ENCODE measurements at regions not wholly inside any gene's neighbourhood (a gene's known extent, or its start where the extent isn't known, plus 50 kb on each side); places are given as distances from the start of the nearest gene placed in this dataset.

- no peak for TF ChIP-seq CTCF (IDR thresholded peaks at IDR 0.05; ENCODE audit: insufficient read depth, low read length, poor library complexity, severe bottlenecking)
- TF ChIP-seq EZH2phosphoT487 (conservative IDR thresholded peaks at IDR 0.05; ENCODE audit: low read length): no peak
- no peak overlapping the region for H3K9ac ChIP-seq (ENCODE audit: low read length)
- no peak overlapping the region for H3K27ac ChIP-seq (ENCODE audit: low read depth, low read length)
- H3K4me2 ChIP-seq (ENCODE audit: low read depth, low read length, poor library complexity, severe bottlenecking): no peak overlapping the region
- H2AFZ ChIP-seq (ENCODE audit: low read depth, low read length, severe bottlenecking): no peak overlapping the region
- no peaks in the 10 kb centered on the region for H3K36me3 ChIP-seq (ENCODE audit: low read length)
- no peaks in the 10 kb centered on the region for H3K27me3 ChIP-seq (ENCODE audit: low read length)
- no peak overlapping the region for H3K4me3 ChIP-seq (ENCODE audit: insufficient read depth, low read length, poor library complexity, severe bottlenecking)
- no peaks in the 10 kb centered on the region for H3K9me3 ChIP-seq (ENCODE audit: insufficient read depth, low read length)
- H3K9me2 ChIP-seq (replicated peaks; ENCODE audit: insufficient read depth, low read length): no peaks in the 10 kb centered on the region
- no peaks in the 10 kb centered on the region for H4K20me1 ChIP-seq (ENCODE audit: low read depth, low read length)
- no peaks in the 10 kb centered on the region for H3K79me2 ChIP-seq (ENCODE audit: insufficient read depth, low read length)
- no peaks in the 10 kb centered on the region for H3F3A ChIP-seq (ENCODE audit: insufficient read depth)
Measured at GRCh38 chr18:56469582-56469981, 168.8 kb downstream of the TXNL1 start.

GRCh38 chr18:56468396-56468795 is 170.0 kb downstream of the TXNL1 start:
- no peak overlapping the region for H2AFZ ChIP-seq (ENCODE audit: low read depth, low read length, severe bottlenecking)
- H3K79me2 ChIP-seq (ENCODE audit: insufficient read depth, low read length): no peaks in the 10 kb centered on the region
- no peaks in the 10 kb centered on the region for H3F3A ChIP-seq (ENCODE audit: insufficient read depth)
- H3K27ac ChIP-seq (ENCODE audit: low read depth, low read length): no peak overlapping the region
- no peaks in the 10 kb centered on the region for H3K9me3 ChIP-seq (ENCODE audit: insufficient read depth, low read length)
- no peak overlapping the region for H3K4me2 ChIP-seq (ENCODE audit: low read depth, low read length, poor library complexity, severe bottlenecking)
- TF ChIP-seq CTCF (IDR thresholded peaks at IDR 0.05; ENCODE audit: insufficient read depth, low read length, poor library complexity, severe bottlenecking) (no peak), EZH2phosphoT487 (conservative IDR thresholded peaks at IDR 0.05; ENCODE audit: low read length) (no peak)
- no peaks in the 10 kb centered on the region for H3K27me3 ChIP-seq (ENCODE audit: low read length)
- no peaks in the 10 kb centered on the region for H4K20me1 ChIP-seq (ENCODE audit: low read depth, low read length)
- H3K9me2 ChIP-seq (replicated peaks; ENCODE audit: insufficient read depth, low read length): no peaks in the 10 kb centered on the region
- H3K9ac ChIP-seq (ENCODE audit: low read length): no peak overlapping the region
- H3K4me3 ChIP-seq (ENCODE audit: insufficient read depth, low read length, poor library complexity, severe bottlenecking): no peak overlapping the region
- H3K36me3 ChIP-seq (ENCODE audit: low read length): no peaks in the 10 kb centered on the region

GRCh38 chr18:56462276-56462675 is 176.1 kb downstream of the TXNL1 start:
- Histone ChIP-seq H3K36me3 (ENCODE audit: low read length) (no peaks in the 10 kb centered on the region), H3K4me3 (ENCODE audit: insufficient read depth, low read length, poor library complexity, severe bottlenecking) (no peak overlapping the region), H3K9ac (ENCODE audit: low read length) (no peak overlapping the region), H2AFZ (ENCODE audit: low read depth, low read length, severe bottlenecking) (no peak overlapping the region), H3K27me3 (ENCODE audit: low read length) (no peaks in the 10 kb centered on the region), H3F3A (ENCODE audit: insufficient read depth) (no peaks in the 10 kb centered on the region), H3K9me2 (replicated peaks; ENCODE audit: insufficient read depth, low read length) (no peaks in the 10 kb centered on the region), H3K4me2 (ENCODE audit: low read depth, low read length, poor library complexity, severe bottlenecking) (no peak overlapping the region), H3K79me2 (ENCODE audit: insufficient read depth, low read length) (no peaks in the 10 kb centered on the region), H3K9me3 (ENCODE audit: insufficient read depth, low read length) (no peaks in the 10 kb centered on the region), H3K27ac (ENCODE audit: low read depth, low read length) (no peak overlapping the region), H4K20me1 (ENCODE audit: low read depth, low read length) (no peaks in the 10 kb centered on the region)
- TF ChIP-seq CTCF (IDR thresholded peaks at IDR 0.05; ENCODE audit: insufficient read depth, low read length, poor library complexity, severe bottlenecking) (no peak), EZH2phosphoT487 (conservative IDR thresholded peaks at IDR 0.05; ENCODE audit: low read length) (no peak)

Measured in SU-DHL-6 (cell line).